ENCODE measurements at regions not wholly inside any gene's neighbourhood (a gene's known extent, or its start where the extent isn't known, plus 50 kb on each side); places are given as distances from the start of the nearest gene placed in this dataset.

GRCh38 chr10:23910291-23910690 is 298.6 kb upstream of the KIAA1217 start:
- TF ChIP-seq, protein P1, sequence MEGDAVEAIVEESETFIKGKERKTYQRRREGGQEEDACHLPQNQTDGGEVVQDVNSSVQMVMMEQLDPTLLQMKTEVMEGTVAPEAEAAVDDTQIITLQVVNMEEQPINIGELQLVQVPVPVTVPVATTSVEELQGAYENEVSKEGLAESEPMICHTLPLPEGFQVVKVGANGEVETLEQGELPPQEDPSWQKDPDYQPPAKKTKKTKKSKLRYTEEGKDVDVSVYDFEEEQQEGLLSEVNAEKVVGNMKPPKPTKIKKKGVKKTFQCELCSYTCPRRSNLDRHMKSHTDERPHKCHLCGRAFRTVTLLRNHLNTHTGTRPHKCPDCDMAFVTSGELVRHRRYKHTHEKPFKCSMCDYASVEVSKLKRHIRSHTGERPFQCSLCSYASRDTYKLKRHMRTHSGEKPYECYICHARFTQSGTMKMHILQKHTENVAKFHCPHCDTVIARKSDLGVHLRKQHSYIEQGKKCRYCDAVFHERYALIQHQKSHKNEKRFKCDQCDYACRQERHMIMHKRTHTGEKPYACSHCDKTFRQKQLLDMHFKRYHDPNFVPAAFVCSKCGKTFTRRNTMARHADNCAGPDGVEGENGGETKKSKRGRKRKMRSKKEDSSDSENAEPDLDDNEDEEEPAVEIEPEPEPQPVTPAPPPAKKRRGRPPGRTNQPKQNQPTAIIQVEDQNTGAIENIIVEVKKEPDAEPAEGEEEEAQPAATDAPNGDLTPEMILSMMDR (IDR thresholded peaks at IDR 0.05), result no peak
- TF ChIP-seq POLR2A (IDR thresholded peaks at IDR 0.05), result no peak

Data from tibial nerve (tissue), 3 donors.